ENCODE measurements at regions not wholly inside any gene's neighbourhood (a gene's known extent, or its start where the extent isn't known, plus 50 kb on each side); places are given as distances from the start of the nearest gene placed in this dataset.
"Not testable (repeated sequence)": the region's sequence is repeated elsewhere in the genome, so short reads cannot be mapped to it uniquely, and the experiment has no call there.

DNA sequence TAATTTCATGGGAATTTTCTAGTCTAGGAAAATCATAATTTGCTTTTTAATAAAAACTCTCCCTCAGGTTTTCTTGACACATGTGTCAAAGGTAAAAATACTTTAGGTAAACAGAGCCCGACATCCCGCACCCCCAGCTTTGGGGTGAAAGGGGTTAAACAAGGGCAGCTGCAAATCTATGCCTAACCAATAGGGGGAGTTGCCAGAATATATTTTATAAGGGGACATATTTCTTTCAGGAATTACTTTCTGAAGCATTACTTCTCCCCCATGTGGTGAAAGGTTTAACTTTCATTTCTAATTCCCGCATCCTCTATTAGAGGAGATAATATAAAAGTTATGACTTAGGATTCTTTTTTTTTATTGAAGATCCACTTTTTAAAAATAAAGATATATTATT is 53.9 kb upstream of the HEPH start:
- DNase-seq (ENCODE audit: low read depth) = no peak
- no peak overlapping the region for H3K4me3 ChIP-seq (ENCODE audit: low read depth, low read length)
- TF ChIP-seq, protein P1, sequence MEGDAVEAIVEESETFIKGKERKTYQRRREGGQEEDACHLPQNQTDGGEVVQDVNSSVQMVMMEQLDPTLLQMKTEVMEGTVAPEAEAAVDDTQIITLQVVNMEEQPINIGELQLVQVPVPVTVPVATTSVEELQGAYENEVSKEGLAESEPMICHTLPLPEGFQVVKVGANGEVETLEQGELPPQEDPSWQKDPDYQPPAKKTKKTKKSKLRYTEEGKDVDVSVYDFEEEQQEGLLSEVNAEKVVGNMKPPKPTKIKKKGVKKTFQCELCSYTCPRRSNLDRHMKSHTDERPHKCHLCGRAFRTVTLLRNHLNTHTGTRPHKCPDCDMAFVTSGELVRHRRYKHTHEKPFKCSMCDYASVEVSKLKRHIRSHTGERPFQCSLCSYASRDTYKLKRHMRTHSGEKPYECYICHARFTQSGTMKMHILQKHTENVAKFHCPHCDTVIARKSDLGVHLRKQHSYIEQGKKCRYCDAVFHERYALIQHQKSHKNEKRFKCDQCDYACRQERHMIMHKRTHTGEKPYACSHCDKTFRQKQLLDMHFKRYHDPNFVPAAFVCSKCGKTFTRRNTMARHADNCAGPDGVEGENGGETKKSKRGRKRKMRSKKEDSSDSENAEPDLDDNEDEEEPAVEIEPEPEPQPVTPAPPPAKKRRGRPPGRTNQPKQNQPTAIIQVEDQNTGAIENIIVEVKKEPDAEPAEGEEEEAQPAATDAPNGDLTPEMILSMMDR (conservative IDR thresholded peaks at IDR 0.05; ENCODE audit: low read depth, low read length) = peak; percentile 40

DNA sequence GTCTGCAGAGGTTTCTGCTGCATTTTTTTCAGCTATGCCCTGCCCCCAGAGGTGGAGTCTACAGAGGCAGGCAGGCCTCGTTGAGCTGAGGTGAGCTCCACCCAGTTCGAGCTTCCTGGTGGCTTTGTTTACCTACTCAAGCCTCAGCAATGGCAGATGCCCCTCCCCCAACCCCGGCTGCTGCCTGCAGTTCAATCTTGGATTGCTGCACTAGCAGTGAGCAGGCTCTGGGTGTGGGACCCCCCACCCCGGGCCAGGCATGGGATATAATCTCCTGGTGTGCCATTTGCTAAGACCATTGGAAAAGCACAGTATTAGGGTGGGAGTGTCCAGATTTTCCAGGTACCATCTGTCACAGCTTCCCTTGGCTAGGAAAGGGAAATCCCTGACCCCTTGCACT is 56.2 kb upstream of the HEPH start:
- not testable (repeated sequence) for DNase-seq (ENCODE audit: low read depth); H3K4me3 ChIP-seq (ENCODE audit: low read depth, low read length)

DNA sequence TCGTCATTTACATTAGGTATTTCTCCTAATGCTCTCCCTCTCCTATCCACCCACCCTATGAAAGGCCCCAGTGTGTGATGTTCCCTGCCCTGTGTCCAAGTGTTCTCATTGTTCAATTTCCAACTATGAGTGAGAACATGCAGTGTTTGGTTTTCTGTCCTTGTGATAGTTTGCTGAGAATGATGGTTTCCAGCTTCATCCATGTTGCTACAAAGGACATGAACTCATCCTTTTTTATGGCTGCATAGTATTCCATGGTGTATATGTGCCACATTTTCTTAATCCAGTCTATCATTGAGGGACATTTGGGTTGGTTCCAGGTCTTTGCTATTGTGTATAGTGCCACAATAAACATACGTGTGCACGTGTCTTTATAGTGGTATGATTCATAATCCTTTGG is 61.6 kb upstream of the HEPH start:
- H3K4me3 ChIP-seq (ENCODE audit: low read depth, low read length) = not testable (repeated sequence)

DNA sequence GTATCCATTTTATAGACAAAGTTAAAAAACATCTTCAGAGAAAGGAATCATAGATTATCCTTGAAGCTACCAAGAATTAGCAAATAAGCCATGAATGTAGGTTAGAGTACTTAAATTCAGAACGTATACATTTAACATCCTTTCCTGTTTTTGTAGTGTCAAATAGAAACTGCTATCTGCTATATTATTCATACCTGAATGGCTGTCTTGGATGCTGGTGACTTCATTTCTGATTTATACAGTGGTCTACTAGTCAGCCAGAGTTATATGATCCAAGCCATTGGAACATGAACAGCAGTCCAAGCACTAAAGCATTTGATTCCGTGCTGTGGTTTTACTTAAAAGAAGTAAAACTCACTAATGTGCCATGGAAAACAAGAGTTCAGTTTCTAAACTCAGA is 58.3 kb upstream of the VSIG4 start:
- no peak overlapping the region for H3K4me3 ChIP-seq (ENCODE audit: low read depth, low read length)
- no peak for DNase-seq (ENCODE audit: low read depth)
- TF ChIP-seq, protein P1 (conservative IDR thresholded peaks at IDR 0.05; ENCODE audit: low read depth, low read length) = no peak

More for the DNA sequence above, 61.6 kb upstream of the HEPH start:
- DNase-seq (ENCODE audit: low read depth) = not testable (repeated sequence)

DNA sequence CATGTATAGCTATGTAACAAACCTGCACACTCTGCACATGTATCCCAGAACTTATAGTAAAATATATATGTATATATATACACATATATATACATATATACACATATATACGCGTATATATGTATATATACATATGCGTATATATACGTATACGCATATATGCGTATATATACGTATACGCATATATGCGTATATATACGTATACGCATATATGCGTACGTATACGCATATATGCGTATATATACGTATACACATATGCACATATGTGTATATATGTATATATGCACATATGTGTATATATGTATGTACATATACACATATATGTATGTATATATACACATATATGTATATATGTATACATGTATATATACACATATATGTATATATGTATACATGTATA is 57.1 kb upstream of the VSIG4 start:
- H3K4me3 ChIP-seq (ENCODE audit: low read depth, low read length); DNase-seq (ENCODE audit: low read depth): not testable (repeated sequence)

DNA sequence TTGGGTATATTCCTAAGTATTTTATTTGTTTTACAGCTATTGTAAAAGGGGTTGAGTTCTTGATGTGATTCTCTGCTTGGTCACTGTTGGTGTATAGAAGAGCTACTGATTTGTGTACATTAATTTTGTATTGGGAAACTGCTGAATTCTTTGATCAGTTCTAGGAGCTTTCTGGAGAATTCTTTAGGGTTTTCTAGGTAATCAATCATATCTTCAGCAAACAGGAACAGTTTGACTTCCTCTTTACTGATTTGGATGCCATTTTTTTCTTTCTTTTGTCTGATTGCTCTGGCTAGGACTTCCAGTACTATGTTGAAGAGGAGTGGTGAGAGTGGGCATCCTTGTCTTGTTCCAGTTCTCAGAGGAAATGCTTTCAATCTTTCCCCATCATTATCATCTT is 50.1 kb upstream of the VSIG4 start:
- H3K4me3 ChIP-seq (ENCODE audit: low read depth, low read length); DNase-seq (ENCODE audit: low read depth): not testable (repeated sequence)

All from epithelial cell of proximal tubule (primary cell).